ENCODE measurements at regions not wholly inside any gene's neighbourhood (a gene's known extent, or its start where the extent isn't known, plus 50 kb on each side); places are given as distances from the start of the nearest gene placed in this dataset.
"Not testable (repeated sequence)": the region's sequence is repeated elsewhere in the genome, so short reads cannot be mapped to it uniquely, and the experiment has no call there.

GRCh38 chr1:4121834-4122512 is 221.9 kb upstream of the C1orf174 start:
- DNase-seq, result no peak

GRCh38 chr1:4122513-4123160 is 222.6 kb upstream of the C1orf174 start:
- no peak for DNase-seq

- DNase-seq, result no peak
Observed at GRCh38 chr1:4124631-4125145, 224.6 kb upstream of the C1orf174 start.

GRCh38 chr1:4126251-4126650 is 226.2 kb upstream of the C1orf174 start:
- DNase-seq, result no peak

- no peak for DNase-seq
Observed at GRCh38 chr1:4126731-4127591, 226.9 kb upstream of the C1orf174 start.

GRCh38 chr1:4127592-4128140 is 227.6 kb upstream of the C1orf174 start:
- DNase-seq, result no peak

- DNase-seq, result no peak
Observed at GRCh38 chr1:4128616-4129015, 228.5 kb upstream of the C1orf174 start.

GRCh38 chr1:4129693-4130092 is 229.6 kb upstream of the C1orf174 start:
- DNase-seq, result no peak

- DNase-seq, result no peak
Observed at GRCh38 chr1:4130096-4130495, 230.0 kb upstream of the C1orf174 start.

GRCh38 chr1:4131734-4132133 is 231.7 kb upstream of the C1orf174 start:
- DNase-seq, result no peak

- no peak for DNase-seq
Observed at GRCh38 chr1:4132352-4133296, 232.6 kb upstream of the C1orf174 start.

- DNase-seq, result no peak
Observed at GRCh38 chr1:4133297-4133938, 233.3 kb upstream of the C1orf174 start.

- no peak for DNase-seq
Observed at GRCh38 chr1:4133939-4134321, 233.9 kb upstream of the C1orf174 start.

- DNase-seq, result not testable (repeated sequence)
Observed at GRCh38 chr1:4135853-4136252, 235.8 kb upstream of the C1orf174 start.

- no peak for DNase-seq
Observed at GRCh38 chr1:4137621-4138415, 237.7 kb upstream of the C1orf174 start.

- DNase-seq, result no peak
Observed at GRCh38 chr1:4139646-4140045, 239.6 kb upstream of the C1orf174 start.

- DNase-seq, result no peak
Observed at GRCh38 chr1:4140241-4140640, 240.2 kb upstream of the C1orf174 start.

GRCh38 chr1:4140821-4141220 is 240.7 kb upstream of the C1orf174 start:
- no peak for DNase-seq

- DNase-seq, result no peak
Observed at GRCh38 chr1:4144349-4144971, 244.4 kb upstream of the C1orf174 start.

- DNase-seq, result no peak
Observed at GRCh38 chr1:4146101-4146500, 246.0 kb upstream of the C1orf174 start.
